ENCODE measurements at regions not wholly inside any gene's neighbourhood (a gene's known extent, or its start where the extent isn't known, plus 50 kb on each side); places are given as distances from the start of the nearest gene placed in this dataset.

- Histone ChIP-seq H3K9me3 (ENCODE audit: control insufficient read depth, insufficient read depth, low read length) (no peaks in the 10 kb centered on the region), H3K4me2 (ENCODE audit: low read length) (peak overlapping the region; percentile 19), H3K9me2 (replicated peaks; ENCODE audit: control insufficient read depth, low read length) (no peaks in the 10 kb centered on the region), H3K4me3 (ENCODE audit: low read length) (no peak overlapping the region), H3K27ac (ENCODE audit: low read depth, low read length) (no peak overlapping the region), H3F3A (ENCODE audit: control insufficient read depth, insufficient read depth) (no peaks in the 10 kb centered on the region), H3K27me3 (ENCODE audit: control insufficient read depth, low read length) (no peaks in the 10 kb centered on the region), H3K79me2 (ENCODE audit: control insufficient read depth, low read length) (no peaks in the 10 kb centered on the region), H3K36me3 (ENCODE audit: control insufficient read depth, low read length) (no peaks in the 10 kb centered on the region), H3K4me1 (ENCODE audit: control insufficient read depth, low read length) (peaks cover 53% of the 10 kb centered on the region), H4K20me1 (ENCODE audit: control insufficient read depth, insufficient read depth, low read depth, low read length) (no peaks in the 10 kb centered on the region)
- no peak for TF ChIP-seq EZH2phosphoT487 (IDR thresholded peaks at IDR 0.05; ENCODE audit: borderline replicate concordance, low read length)
- no peak for TF ChIP-seq CTCF (IDR thresholded peaks at IDR 0.05; ENCODE audit: low read depth, low read length, poor library complexity, severe bottlenecking)
Observed at GRCh38 chr3:177345049-177345972, 148.0 kb upstream of the TBL1XR1 start.

- Histone ChIP-seq H3K4me2 (ENCODE audit: low read length) (peak overlapping the region; percentile 22), H4K20me1 (ENCODE audit: control insufficient read depth, insufficient read depth, low read depth, low read length) (no peaks in the 10 kb centered on the region), H3K9me2 (replicated peaks; ENCODE audit: control insufficient read depth, low read length) (no peaks in the 10 kb centered on the region), H3K9me3 (ENCODE audit: control insufficient read depth, insufficient read depth, low read length) (no peaks in the 10 kb centered on the region), H3K4me1 (ENCODE audit: control insufficient read depth, low read length) (peaks cover 60% of the 10 kb centered on the region), H3K4me3 (ENCODE audit: low read length) (no peak overlapping the region), H3K27ac (ENCODE audit: low read depth, low read length) (no peak overlapping the region), H3K27me3 (ENCODE audit: control insufficient read depth, low read length) (no peaks in the 10 kb centered on the region), H3K79me2 (ENCODE audit: control insufficient read depth, low read length) (no peaks in the 10 kb centered on the region), H3K36me3 (ENCODE audit: control insufficient read depth, low read length) (no peaks in the 10 kb centered on the region), H3F3A (ENCODE audit: control insufficient read depth, insufficient read depth) (peaks cover 4% of the 10 kb centered on the region)
- no peak for TF ChIP-seq EZH2phosphoT487 (IDR thresholded peaks at IDR 0.05; ENCODE audit: borderline replicate concordance, low read length)
- no peak for TF ChIP-seq CTCF (IDR thresholded peaks at IDR 0.05; ENCODE audit: low read depth, low read length, poor library complexity, severe bottlenecking)
Observed at GRCh38 chr3:177345973-177346503, 148.8 kb upstream of the TBL1XR1 start.

DNA sequence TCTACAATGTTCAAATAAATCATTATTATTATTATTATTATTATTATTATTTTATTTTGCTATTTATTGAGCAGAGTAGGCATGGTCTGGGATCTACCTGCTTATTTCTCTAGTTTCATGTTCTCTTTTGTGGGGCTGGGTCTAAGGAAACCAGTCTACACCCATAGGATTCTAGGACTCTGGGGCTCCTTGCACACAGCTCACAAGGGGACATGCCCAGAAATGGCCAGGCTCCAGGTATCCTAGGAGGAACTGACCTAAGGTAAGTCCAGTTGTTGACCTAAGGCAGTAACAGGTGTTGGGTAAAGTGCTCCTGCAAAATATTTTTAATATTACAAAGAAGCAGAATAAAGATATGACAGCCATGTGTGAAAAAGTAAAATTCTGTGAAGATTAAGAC lies 149.6 kb upstream of the TBL1XR1 start:
- Histone ChIP-seq H3K27me3 (ENCODE audit: control insufficient read depth, low read length) (no peaks in the 10 kb centered on the region), H3K36me3 (ENCODE audit: control insufficient read depth, low read length) (no peaks in the 10 kb centered on the region), H3F3A (ENCODE audit: control insufficient read depth, insufficient read depth) (peaks cover 12% of the 10 kb centered on the region), H4K20me1 (ENCODE audit: control insufficient read depth, insufficient read depth, low read depth, low read length) (no peaks in the 10 kb centered on the region), H3K9me2 (replicated peaks; ENCODE audit: control insufficient read depth, low read length) (no peaks in the 10 kb centered on the region), H3K4me3 (ENCODE audit: low read length) (no peak overlapping the region), H3K79me2 (ENCODE audit: control insufficient read depth, low read length) (no peaks in the 10 kb centered on the region), H3K4me1 (ENCODE audit: control insufficient read depth, low read length) (peaks cover 69% of the 10 kb centered on the region), H3K4me2 (ENCODE audit: low read length) (no peak overlapping the region), H3K9me3 (ENCODE audit: control insufficient read depth, insufficient read depth, low read length) (no peaks in the 10 kb centered on the region), H3K27ac (ENCODE audit: low read depth, low read length) (no peak overlapping the region)
- TF ChIP-seq EZH2phosphoT487 (IDR thresholded peaks at IDR 0.05; ENCODE audit: borderline replicate concordance, low read length), result no peak

- no peak for TF ChIP-seq EZH2phosphoT487 (IDR thresholded peaks at IDR 0.05; ENCODE audit: borderline replicate concordance, low read length)
- TF ChIP-seq CTCF (IDR thresholded peaks at IDR 0.05; ENCODE audit: low read depth, low read length, poor library complexity, severe bottlenecking), result no peak
- H3K79me2 ChIP-seq (ENCODE audit: control insufficient read depth, low read length), result no peaks in the 10 kb centered on the region
- peaks cover 76% of the 10 kb centered on the region for H3K4me1 ChIP-seq (ENCODE audit: control insufficient read depth, low read length)
- H3K4me3 ChIP-seq (ENCODE audit: low read length), result no peak overlapping the region
- H3K4me2 ChIP-seq (ENCODE audit: low read length), result no peak overlapping the region
- no peaks in the 10 kb centered on the region for H4K20me1 ChIP-seq (ENCODE audit: control insufficient read depth, insufficient read depth, low read depth, low read length)
- no peaks in the 10 kb centered on the region for H3K36me3 ChIP-seq (ENCODE audit: control insufficient read depth, low read length)
- no peak overlapping the region for H3K27ac ChIP-seq (ENCODE audit: low read depth, low read length)
- H3K9me2 ChIP-seq (replicated peaks; ENCODE audit: control insufficient read depth, low read length), result no peaks in the 10 kb centered on the region
- no peaks in the 10 kb centered on the region for H3K27me3 ChIP-seq (ENCODE audit: control insufficient read depth, low read length)
- peaks cover 15% of the 10 kb centered on the region for H3F3A ChIP-seq (ENCODE audit: control insufficient read depth, insufficient read depth)
- no peaks in the 10 kb centered on the region for H3K9me3 ChIP-seq (ENCODE audit: control insufficient read depth, insufficient read depth, low read length)
Observed at GRCh38 chr3:177347611-177348010, 150.3 kb upstream of the TBL1XR1 start.
